ENCODE measurements at regions not wholly inside any gene's neighbourhood (a gene's known extent, or its start where the extent isn't known, plus 50 kb on each side); places are given as distances from the start of the nearest gene placed in this dataset.

- intact Hi-C loops (cut with micrococcal nuclease; ENCODE audit: unreplicated experiment) (no loop called here), in situ Hi-C loops (cut with HindIII; ENCODE audit: low pct_unique_long_range_greater_than_20kb, low sequenced_read_pairs) (no loop called here)
- TF ChIP-seq CTCF (IDR thresholded peaks at IDR 0.05) (no peak), POLR2AphosphoS5 (IDR thresholded peaks at IDR 0.05; ENCODE audit: low read depth, low read length) (no peak), REST (IDR thresholded peaks at IDR 0.05; ENCODE audit: insufficient read depth in 1 of 2, low read depth in 2 of 2, low read length in 1 of 2) (no peak), TCF7L2 (IDR thresholded peaks at IDR 0.05; ENCODE audit: low read depth, low read length) (no peak), SIN3A (IDR thresholded peaks at IDR 0.05; ENCODE audit: borderline replicate concordance, insufficient read depth, low read depth, low read length) (no peak)
- ChIA-PET POLR2A (no interaction called here), CTCF (no interaction called here)
- DNase-seq (ENCODE audit: low read depth, low spot score) (no peak), ATAC-seq (no peak)
- H3K4me3 ChIP-seq (ENCODE audit: low read depth in 2 of 2, low read length in 2 of 2): no peak overlapping the region
- no peaks in the 10 kb centered on the region for H3K9me3 ChIP-seq (ENCODE audit: control insufficient read depth, insufficient read depth, low read depth, low read length)
- no TSS peak for BruUV-seq (replicated peaks)
- no peaks in the 10 kb centered on the region for H3K4me1 ChIP-seq (ENCODE audit: control insufficient read depth, insufficient read depth, low read length)
- no peak overlapping the region for H3K27ac ChIP-seq (ENCODE audit: low read length)
- H3K36me3 ChIP-seq (ENCODE audit: control insufficient read depth, insufficient read depth, low read length): no peaks in the 10 kb centered on the region
- peaks cover 8% of the 10 kb centered on the region for H3K27me3 ChIP-seq (ENCODE audit: control insufficient read depth, insufficient read depth, low read length)
Measured at GRCh38 chr2:134785659-134786430, 52.6 kb upstream of the ACMSD start.

- ChIA-PET POLR2A (no interaction called here), CTCF (no interaction called here)
- intact Hi-C loops (cut with micrococcal nuclease; ENCODE audit: unreplicated experiment): no loop called here
- no peak overlapping the region for H3K27ac ChIP-seq (ENCODE audit: low read length)
- no peak for ATAC-seq
- no peaks in the 10 kb centered on the region for H3K4me1 ChIP-seq (ENCODE audit: control insufficient read depth, insufficient read depth, low read length)
- in situ Hi-C loops (cut with HindIII; ENCODE audit: low pct_unique_long_range_greater_than_20kb, low sequenced_read_pairs): no loop called here
- BruUV-seq (replicated peaks): no TSS peak
- H3K4me3 ChIP-seq (ENCODE audit: low read depth in 2 of 2, low read length in 2 of 2): no peak overlapping the region
- no peaks in the 10 kb centered on the region for H3K36me3 ChIP-seq (ENCODE audit: control insufficient read depth, insufficient read depth, low read length)
- no peak for DNase-seq (ENCODE audit: low read depth, low spot score)
- H3K9me3 ChIP-seq (ENCODE audit: control insufficient read depth, insufficient read depth, low read depth, low read length): no peaks in the 10 kb centered on the region
- TF ChIP-seq REST (IDR thresholded peaks at IDR 0.05; ENCODE audit: insufficient read depth in 1 of 2, low read depth in 2 of 2, low read length in 1 of 2) (no peak), CTCF (IDR thresholded peaks at IDR 0.05) (no peak), POLR2AphosphoS5 (IDR thresholded peaks at IDR 0.05; ENCODE audit: low read depth, low read length) (no peak), TCF7L2 (IDR thresholded peaks at IDR 0.05; ENCODE audit: low read depth, low read length) (no peak), SIN3A (IDR thresholded peaks at IDR 0.05; ENCODE audit: borderline replicate concordance, insufficient read depth, low read depth, low read length) (no peak)
- H3K27me3 ChIP-seq (ENCODE audit: control insufficient read depth, insufficient read depth, low read length): peaks cover 4% of the 10 kb centered on the region
Measured at GRCh38 chr2:134788417-134788816, 50.0 kb upstream of the ACMSD start.

Measured in Panc1 (cell line).